Activated B cell treated with CpG ODN at 0.5 μM for 24 hours (primary cell): ENCODE measurements at regions not wholly inside any gene's neighbourhood (a gene's known extent, or its start where the extent isn't known, plus 50 kb on each side); places are given as distances from the start of the nearest gene placed in this dataset.

Source experiments
- ATAC-seq: fragments of 200-7000 bp; cut with Tn5 transposase; one replicate; pipeline ENCODE4 v1.10.0; 2021; ENCODE audit warnings: low read depth, mild to moderate bottlenecking, moderate library complexity
- CTCF ChIA-PET: fragments of 350-600 bp; sonication (Branson Sonifier 250); formaldehyde crosslinking; loops from one replicate; lab custom pipeline; 2021; ENCODE audit warnings: antibody characterized with exemption; lab: Charles Lee
- POLR2A ChIA-PET: fragments of 350-600 bp; sonication (Branson Sonifier 250); formaldehyde crosslinking; loops from one replicate; lab custom pipeline; 2021; ENCODE audit warnings: antibody characterized with exemption; lab: Charles Lee
- DNase-seq: peaks from one replicate; pipeline ENCODE4 v3.0.0; 2022
- H3K27ac Mint-ChIP-seq: one replicate; pipeline ENCODE4 v1.8.0; 2020; ENCODE audit warnings: mixed read lengths
- H3K27me3 Mint-ChIP-seq: one replicate; pipeline ENCODE4 v1.8.0; 2021; ENCODE audit warnings: mixed read lengths
- H3K36me3 Mint-ChIP-seq: one replicate; pipeline ENCODE4 v1.8.0; 2021; ENCODE audit warnings: low read depth, mixed read lengths
- H3K4me1 Mint-ChIP-seq: one replicate; pipeline ENCODE4 v1.8.0; 2021; ENCODE audit warnings: mixed read lengths
- H3K4me3 Mint-ChIP-seq: one replicate; pipeline ENCODE4 v1.8.0; 2020; ENCODE audit warnings: mild to moderate bottlenecking, mixed read lengths
- H3K9me3 Mint-ChIP-seq: one replicate; pipeline ENCODE4 v1.8.0; 2020; ENCODE audit warnings: mixed read lengths
- intact Hi-C: fragments of 100-400 bp; cut with micrococcal nuclease; formaldehyde crosslinking; loops from one replicate; pipeline ENCODE4 v1.15.1; 2024
- TF ChIP-seq, protein P1 (sequence below): fragments of 200-600 bp; IDR thresholded peaks from one replicate; pipeline ENCODE4 v1.8.0; 2022; ENCODE audit warnings: antibody characterized with exemption, mild to moderate bottlenecking

DNA sequence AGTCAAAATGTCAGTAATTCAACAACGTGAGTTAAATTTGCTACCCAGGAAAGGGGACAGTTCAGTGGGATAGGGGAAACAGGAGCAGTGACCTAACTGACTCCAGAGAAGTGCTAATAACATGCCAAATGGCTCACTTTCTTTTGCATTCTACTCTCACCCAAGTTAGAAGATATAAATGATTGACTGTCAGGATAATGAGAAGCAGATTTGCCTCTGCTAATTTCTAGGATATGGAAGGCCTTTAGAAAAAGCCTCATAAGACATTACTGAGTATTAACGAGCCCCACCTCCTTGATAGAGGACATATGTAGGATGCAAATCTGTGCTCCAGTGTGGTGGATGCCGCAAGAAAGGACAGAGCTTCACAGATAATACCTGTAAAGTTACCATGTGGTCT lies 318.6 kb upstream of the NT5C1B start:
- no peak for DNase-seq
- POLR2A ChIA-PET: no interaction called here
- H3K36me3 Mint-ChIP-seq: no peaks in the 10 kb centered on the region
- no peak overlapping the region for H3K27ac Mint-ChIP-seq
- H3K4me1 Mint-ChIP-seq: peaks cover 14% of the 10 kb centered on the region
- TF ChIP-seq, protein P1, sequence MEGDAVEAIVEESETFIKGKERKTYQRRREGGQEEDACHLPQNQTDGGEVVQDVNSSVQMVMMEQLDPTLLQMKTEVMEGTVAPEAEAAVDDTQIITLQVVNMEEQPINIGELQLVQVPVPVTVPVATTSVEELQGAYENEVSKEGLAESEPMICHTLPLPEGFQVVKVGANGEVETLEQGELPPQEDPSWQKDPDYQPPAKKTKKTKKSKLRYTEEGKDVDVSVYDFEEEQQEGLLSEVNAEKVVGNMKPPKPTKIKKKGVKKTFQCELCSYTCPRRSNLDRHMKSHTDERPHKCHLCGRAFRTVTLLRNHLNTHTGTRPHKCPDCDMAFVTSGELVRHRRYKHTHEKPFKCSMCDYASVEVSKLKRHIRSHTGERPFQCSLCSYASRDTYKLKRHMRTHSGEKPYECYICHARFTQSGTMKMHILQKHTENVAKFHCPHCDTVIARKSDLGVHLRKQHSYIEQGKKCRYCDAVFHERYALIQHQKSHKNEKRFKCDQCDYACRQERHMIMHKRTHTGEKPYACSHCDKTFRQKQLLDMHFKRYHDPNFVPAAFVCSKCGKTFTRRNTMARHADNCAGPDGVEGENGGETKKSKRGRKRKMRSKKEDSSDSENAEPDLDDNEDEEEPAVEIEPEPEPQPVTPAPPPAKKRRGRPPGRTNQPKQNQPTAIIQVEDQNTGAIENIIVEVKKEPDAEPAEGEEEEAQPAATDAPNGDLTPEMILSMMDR: no peak
- H3K9me3 Mint-ChIP-seq: peaks cover 3% of the 10 kb centered on the region
- ATAC-seq: no peak
- H3K4me3 Mint-ChIP-seq: no peak overlapping the region
- H3K27me3 Mint-ChIP-seq: peaks cover 10% of the 10 kb centered on the region
- CTCF ChIA-PET: no interaction called here
- intact Hi-C loops: no loop called here

DNA sequence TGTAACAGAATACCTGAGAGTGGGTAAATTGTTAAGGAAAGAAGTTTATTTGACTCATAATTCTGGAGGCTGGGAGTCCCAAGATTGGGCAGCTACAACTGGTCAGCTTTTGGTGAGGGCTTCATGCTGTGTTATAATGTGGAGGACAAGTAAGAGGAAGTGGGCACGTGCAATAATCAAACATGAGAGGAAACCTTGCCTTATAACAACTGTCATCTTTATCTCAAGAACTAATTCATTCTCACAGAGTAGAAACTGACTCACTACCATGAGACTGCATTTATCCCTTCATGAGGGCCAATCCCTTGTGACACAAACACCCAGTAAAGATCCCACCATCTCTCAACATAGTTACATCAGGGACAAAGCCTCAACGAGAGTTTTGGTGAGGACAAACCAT lies 318.1 kb upstream of the NT5C1B start:
- H3K4me1 Mint-ChIP-seq: peaks cover 14% of the 10 kb centered on the region
- H3K4me3 Mint-ChIP-seq: no peak overlapping the region
- no peak for ATAC-seq
- CTCF ChIA-PET: no interaction called here
- no peak overlapping the region for H3K27ac Mint-ChIP-seq
- intact Hi-C loops: no loop called here
- no peaks in the 10 kb centered on the region for H3K36me3 Mint-ChIP-seq
- DNase-seq: no peak
- TF ChIP-seq, protein P1: no peak
- POLR2A ChIA-PET: no interaction called here
- H3K27me3 Mint-ChIP-seq: peaks cover 10% of the 10 kb centered on the region
- peaks cover 3% of the 10 kb centered on the region for H3K9me3 Mint-ChIP-seq

DNA sequence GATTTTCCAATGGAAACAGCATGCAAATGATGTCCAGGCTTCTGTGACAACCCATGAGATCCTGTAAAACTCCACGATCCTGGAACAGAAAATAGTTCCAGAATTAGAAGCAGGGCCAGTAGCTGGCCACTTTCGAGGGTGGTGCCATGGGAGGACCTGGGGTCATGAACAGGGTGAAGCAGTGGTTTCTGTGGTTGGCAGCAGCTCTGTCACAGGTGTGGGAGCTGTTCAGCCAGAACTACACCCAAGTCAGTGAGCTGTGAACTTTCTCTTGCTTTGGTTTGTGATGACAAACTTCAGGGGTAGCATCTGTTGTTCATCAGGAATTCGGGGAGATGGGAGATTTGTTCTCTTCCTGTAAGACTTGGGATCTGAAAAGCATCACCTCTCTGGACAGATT lies 314.4 kb upstream of the NT5C1B start:
- Mint-ChIP-seq H3K27ac (no peak overlapping the region), H3K4me1 (peaks cover 17% of the 10 kb centered on the region), H3K9me3 (peaks cover 3% of the 10 kb centered on the region), H3K36me3 (no peaks in the 10 kb centered on the region), H3K4me3 (no peak overlapping the region), H3K27me3 (peaks cover 14% of the 10 kb centered on the region)
- DNase-seq (no peak), ATAC-seq (peak; percentile 71)
- intact Hi-C loops: no loop called here
- CTCF ChIA-PET: no interaction called here
- POLR2A ChIA-PET: no interaction called here
- TF ChIP-seq, protein P1: no peak

DNA sequence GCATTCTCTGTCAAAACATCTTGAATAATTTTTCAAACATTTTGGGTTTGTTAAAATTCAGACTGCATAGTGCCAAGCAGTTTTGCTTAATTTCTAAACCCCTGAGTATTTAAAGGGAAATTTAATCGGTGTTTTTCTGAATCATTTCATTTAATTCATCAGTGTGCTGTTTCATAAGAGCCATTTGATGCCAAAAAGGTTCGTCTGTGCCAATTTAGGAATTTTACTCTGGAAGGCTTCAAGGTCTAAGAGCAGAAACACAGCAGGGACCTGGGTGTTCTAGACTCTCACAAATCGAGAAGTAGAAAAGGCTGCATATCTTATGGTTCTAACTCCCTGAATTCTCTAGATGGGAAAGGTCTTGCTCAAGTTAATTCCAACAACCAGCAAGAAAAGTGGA lies 311.9 kb upstream of the NT5C1B start:
- Mint-ChIP-seq H3K36me3 (no peaks in the 10 kb centered on the region), H3K4me1 (peaks cover 17% of the 10 kb centered on the region), H3K27ac (no peak overlapping the region), H3K27me3 (peaks cover 9% of the 10 kb centered on the region), H3K4me3 (no peak overlapping the region), H3K9me3 (peaks cover 3% of the 10 kb centered on the region)
- ATAC-seq: no peak
- no peak for DNase-seq
- intact Hi-C loops: no loop called here
- TF ChIP-seq, protein P1: no peak
- POLR2A ChIA-PET: no interaction called here
- CTCF ChIA-PET: no interaction called here

DNA sequence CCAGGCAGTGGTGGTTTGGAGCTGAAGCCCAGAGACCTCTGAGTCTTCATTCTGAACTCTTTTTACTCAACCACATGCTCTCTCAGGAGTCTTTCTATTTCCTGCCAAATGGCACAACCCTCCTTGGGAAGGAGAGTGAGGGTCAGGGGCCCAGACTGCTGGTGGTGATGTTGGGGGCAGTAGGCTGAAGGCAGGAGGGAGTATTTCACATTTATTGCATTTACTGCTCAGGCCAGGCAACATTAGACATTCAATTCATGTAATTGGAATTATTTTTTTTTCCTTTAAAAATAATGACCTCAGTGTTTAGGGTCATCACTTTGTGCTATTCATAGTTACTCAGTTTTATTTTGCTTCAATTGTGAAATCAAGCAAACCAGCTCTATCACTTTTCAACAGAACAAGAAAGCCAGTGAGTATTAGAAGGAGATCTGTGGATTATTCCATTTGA lies 311.3 kb upstream of the NT5C1B start:
- ChIA-PET POLR2A (no interaction called here), CTCF (no interaction called here)
- Mint-ChIP-seq H3K27ac (no peak overlapping the region), H3K36me3 (no peaks in the 10 kb centered on the region), H3K4me1 (peaks cover 17% of the 10 kb centered on the region), H3K9me3 (no peaks in the 10 kb centered on the region), H3K27me3 (peaks cover 5% of the 10 kb centered on the region), H3K4me3 (no peak overlapping the region)
- no peak for ATAC-seq
- no peak for DNase-seq
- intact Hi-C loops: no loop called here
- TF ChIP-seq, protein P1: no peak
